GM12878 (cell line): ENCODE measurements at regions not wholly inside any gene's neighbourhood (a gene's known extent, or its start where the extent isn't known, plus 50 kb on each side); places are given as distances from the start of the nearest gene placed in this dataset.

ENCODE experiments used
- ATF7 ChIP-seq: fragments of 450-650 bp; IDR thresholded peaks from 2 replicates; pipeline ENCODE4 v1.6.1; 2016; ENCODE audit warnings: low read depth, mild to moderate bottlenecking
- CREM ChIP-seq: IDR thresholded peaks from 2 replicates; pipeline ENCODE4 v1.6.1; 2014; ENCODE audit warnings: antibody characterized with exemption, low read depth
- EGR1 ChIP-seq, 2 experiments: IDR thresholded peaks; 1 replicate in 1 of 2; 2 replicates in 1 of 2; pipeline ENCODE4 v1.6.1; 2011 to 2012; ENCODE audit warnings: low read depth in 2 of 2, low read length in 2 of 2, borderline replicate concordance in 1 of 2, mild to moderate bottlenecking in 1 of 2, moderate library complexity in 1 of 2
- GABPA ChIP-seq: IDR thresholded peaks from 2 replicates; pipeline ENCODE4 v1.6.1; 2014; ENCODE audit warnings: antibody characterized with exemption, low read depth, mild to moderate bottlenecking, inconsistent platforms
- POLR2A ChIP-seq: IDR thresholded peaks from 2 replicates; pipeline ENCODE4 v1.6.1; 2011; ENCODE audit warnings: low read depth, mild to moderate bottlenecking, low read length
- POLR2AphosphoS5 ChIP-seq: IDR thresholded peaks from 2 replicates; pipeline ENCODE4 v1.6.1; 2011; ENCODE audit warnings: mild to moderate bottlenecking, low read length, inconsistent platforms
- SRF ChIP-seq, 2 experiments: IDR thresholded peaks; 2 replicates each; pipeline ENCODE4 v1.6.1; 2011; ENCODE audit warnings: low read depth in 2 of 2, low read length in 2 of 2, mild to moderate bottlenecking in 1 of 2, moderate library complexity in 1 of 2
- TF ChIP-seq, protein P1 (sequence below), 3 experiments: IDR thresholded peaks in 2 of 3; conservative IDR thresholded peaks in 1 of 3; 2 replicates each; pipeline ENCODE4 v1.5.1; 2011; ENCODE audit warnings: low read depth in 3 of 3, low read length in 3 of 3, mild to moderate bottlenecking in 3 of 3, control low read depth in 2 of 3, moderate library complexity in 2 of 3, inconsistent platforms in 1 of 3, mixed read lengths in 1 of 3; ENCODE audit not compliant: control insufficient read depth in 2 of 3, insufficient read depth in 1 of 3; ENCODE audit errors: extremely low read depth in 1 of 3
- TF ChIP-seq, protein P2 (sequence below): IDR thresholded peaks from 2 replicates; pipeline ENCODE4 v1.6.1; 2012; ENCODE audit warnings: mild to moderate bottlenecking, low read depth, low read length

DNA sequence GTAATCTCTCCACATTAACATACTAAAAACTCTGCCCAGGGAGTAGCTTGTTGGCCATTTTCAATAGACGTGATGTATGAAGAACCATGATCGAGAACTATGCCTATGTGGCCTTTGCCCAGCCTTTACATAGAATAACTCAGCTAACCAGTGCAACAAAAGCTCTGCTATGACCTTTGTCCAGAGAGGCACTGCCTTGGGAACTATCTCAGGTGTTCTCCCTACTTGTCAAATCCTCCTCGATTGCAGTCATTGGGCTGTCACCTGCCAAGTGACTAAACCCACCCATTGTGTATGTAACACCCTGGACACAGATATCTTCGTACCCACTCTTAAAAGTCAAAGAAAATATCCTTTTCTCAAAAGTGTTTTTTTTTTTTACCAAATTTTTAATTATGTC, 610.3 kb upstream of the GALNTL6 start:
- TF ChIP-seq, protein P1, sequence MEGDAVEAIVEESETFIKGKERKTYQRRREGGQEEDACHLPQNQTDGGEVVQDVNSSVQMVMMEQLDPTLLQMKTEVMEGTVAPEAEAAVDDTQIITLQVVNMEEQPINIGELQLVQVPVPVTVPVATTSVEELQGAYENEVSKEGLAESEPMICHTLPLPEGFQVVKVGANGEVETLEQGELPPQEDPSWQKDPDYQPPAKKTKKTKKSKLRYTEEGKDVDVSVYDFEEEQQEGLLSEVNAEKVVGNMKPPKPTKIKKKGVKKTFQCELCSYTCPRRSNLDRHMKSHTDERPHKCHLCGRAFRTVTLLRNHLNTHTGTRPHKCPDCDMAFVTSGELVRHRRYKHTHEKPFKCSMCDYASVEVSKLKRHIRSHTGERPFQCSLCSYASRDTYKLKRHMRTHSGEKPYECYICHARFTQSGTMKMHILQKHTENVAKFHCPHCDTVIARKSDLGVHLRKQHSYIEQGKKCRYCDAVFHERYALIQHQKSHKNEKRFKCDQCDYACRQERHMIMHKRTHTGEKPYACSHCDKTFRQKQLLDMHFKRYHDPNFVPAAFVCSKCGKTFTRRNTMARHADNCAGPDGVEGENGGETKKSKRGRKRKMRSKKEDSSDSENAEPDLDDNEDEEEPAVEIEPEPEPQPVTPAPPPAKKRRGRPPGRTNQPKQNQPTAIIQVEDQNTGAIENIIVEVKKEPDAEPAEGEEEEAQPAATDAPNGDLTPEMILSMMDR (IDR thresholded peaks at IDR 0.05 in 2 of 3, conservative IDR thresholded peaks at IDR 0.05 in 1 of 3; ENCODE audit: control insufficient read depth in 2 of 3, extremely low read depth in 1 of 3, insufficient read depth in 1 of 3, low read depth in 3 of 3, low read length in 3 of 3) = no peak
- TF ChIP-seq EGR1 (IDR thresholded peaks at IDR 0.05; ENCODE audit: borderline replicate concordance in 1 of 2, low read depth in 2 of 2, low read length in 2 of 2) (no peak), CREM (no peak), SRF (IDR thresholded peaks at IDR 0.05; ENCODE audit: low read depth in 2 of 2, low read length in 2 of 2) (no peak), POLR2AphosphoS5 (no peak), GABPA (no peak), POLR2A (no peak), ATF7 (no peak)
- TF ChIP-seq, protein P2, sequence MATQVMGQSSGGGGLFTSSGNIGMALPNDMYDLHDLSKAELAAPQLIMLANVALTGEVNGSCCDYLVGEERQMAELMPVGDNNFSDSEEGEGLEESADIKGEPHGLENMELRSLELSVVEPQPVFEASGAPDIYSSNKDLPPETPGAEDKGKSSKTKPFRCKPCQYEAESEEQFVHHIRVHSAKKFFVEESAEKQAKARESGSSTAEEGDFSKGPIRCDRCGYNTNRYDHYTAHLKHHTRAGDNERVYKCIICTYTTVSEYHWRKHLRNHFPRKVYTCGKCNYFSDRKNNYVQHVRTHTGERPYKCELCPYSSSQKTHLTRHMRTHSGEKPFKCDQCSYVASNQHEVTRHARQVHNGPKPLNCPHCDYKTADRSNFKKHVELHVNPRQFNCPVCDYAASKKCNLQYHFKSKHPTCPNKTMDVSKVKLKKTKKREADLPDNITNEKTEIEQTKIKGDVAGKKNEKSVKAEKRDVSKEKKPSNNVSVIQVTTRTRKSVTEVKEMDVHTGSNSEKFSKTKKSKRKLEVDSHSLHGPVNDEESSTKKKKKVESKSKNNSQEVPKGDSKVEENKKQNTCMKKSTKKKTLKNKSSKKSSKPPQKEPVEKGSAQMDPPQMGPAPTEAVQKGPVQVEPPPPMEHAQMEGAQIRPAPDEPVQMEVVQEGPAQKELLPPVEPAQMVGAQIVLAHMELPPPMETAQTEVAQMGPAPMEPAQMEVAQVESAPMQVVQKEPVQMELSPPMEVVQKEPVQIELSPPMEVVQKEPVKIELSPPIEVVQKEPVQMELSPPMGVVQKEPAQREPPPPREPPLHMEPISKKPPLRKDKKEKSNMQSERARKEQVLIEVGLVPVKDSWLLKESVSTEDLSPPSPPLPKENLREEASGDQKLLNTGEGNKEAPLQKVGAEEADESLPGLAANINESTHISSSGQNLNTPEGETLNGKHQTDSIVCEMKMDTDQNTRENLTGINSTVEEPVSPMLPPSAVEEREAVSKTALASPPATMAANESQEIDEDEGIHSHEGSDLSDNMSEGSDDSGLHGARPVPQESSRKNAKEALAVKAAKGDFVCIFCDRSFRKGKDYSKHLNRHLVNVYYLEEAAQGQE = no peak
